ENCODE measurements at regions not wholly inside any gene's neighbourhood (a gene's known extent, or its start where the extent isn't known, plus 50 kb on each side); places are given as distances from the start of the nearest gene placed in this dataset.

- no peak for TF ChIP-seq CTCF (IDR thresholded peaks at IDR 0.05; ENCODE audit: low read depth, low read length, missing control alignments)
- in situ Hi-C loops (cut with HindIII; ENCODE audit: low sequenced_read_pairs): no loop called here
- DNase-seq (ENCODE audit: low read depth): no peak
- H3K4me3 ChIP-seq (ENCODE audit: low read depth, low read length): no peak overlapping the region
Observed at GRCh38 chr5:51606921-51607320, 223.7 kb downstream of the ISL1 start.

- no peak for DNase-seq (ENCODE audit: low read depth)
- no peak for TF ChIP-seq CTCF (IDR thresholded peaks at IDR 0.05; ENCODE audit: low read depth, low read length, missing control alignments)
- in situ Hi-C loops (cut with HindIII; ENCODE audit: low sequenced_read_pairs): no loop called here
- no peak overlapping the region for H3K4me3 ChIP-seq (ENCODE audit: low read depth, low read length)
Observed at GRCh38 chr5:51618234-51618633, 235.0 kb downstream of the ISL1 start.

GRCh38 chr5:51621156-51621555 lies 237.9 kb downstream of the ISL1 start:
- no peak for DNase-seq (ENCODE audit: low read depth)
- TF ChIP-seq CTCF (IDR thresholded peaks at IDR 0.05; ENCODE audit: low read depth, low read length, missing control alignments): no peak
- in situ Hi-C loops (cut with HindIII; ENCODE audit: low sequenced_read_pairs): no loop called here
- H3K4me3 ChIP-seq (ENCODE audit: low read depth, low read length): no peak overlapping the region

GRCh38 chr5:51622161-51622790 lies 239.0 kb downstream of the ISL1 start:
- no peak for TF ChIP-seq CTCF (IDR thresholded peaks at IDR 0.05; ENCODE audit: low read depth, low read length, missing control alignments)
- in situ Hi-C loops (cut with HindIII; ENCODE audit: low sequenced_read_pairs): no loop called here
- no peak for DNase-seq (ENCODE audit: low read depth)
- H3K4me3 ChIP-seq (ENCODE audit: low read depth, low read length): no peak overlapping the region

GRCh38 chr5:51625224-51625968 lies 242.1 kb downstream of the ISL1 start:
- no peak for TF ChIP-seq CTCF (IDR thresholded peaks at IDR 0.05; ENCODE audit: low read depth, low read length, missing control alignments)
- H3K4me3 ChIP-seq (ENCODE audit: low read depth, low read length): no peak overlapping the region
- in situ Hi-C loops (cut with HindIII; ENCODE audit: low sequenced_read_pairs): no loop called here
- DNase-seq (ENCODE audit: low read depth): no peak

- in situ Hi-C loops (cut with HindIII; ENCODE audit: low sequenced_read_pairs): no loop called here
- DNase-seq (ENCODE audit: low read depth): no peak
- TF ChIP-seq CTCF (IDR thresholded peaks at IDR 0.05; ENCODE audit: low read depth, low read length, missing control alignments): no peak
- H3K4me3 ChIP-seq (ENCODE audit: low read depth, low read length): no peak overlapping the region
Observed at GRCh38 chr5:51632027-51632426, 248.8 kb downstream of the ISL1 start.

All from astrocyte of the cerebellum (primary cell).